WTC11 (cell line): ENCODE measurements at regions not wholly inside any gene's neighbourhood (a gene's known extent, or its start where the extent isn't known, plus 50 kb on each side); places are given as distances from the start of the nearest gene placed in this dataset.

ENCODE experiments used
- ATF2 ChIP-seq: sonication (generic); formaldehyde crosslinking; IDR thresholded peaks from 2 replicates; pipeline ENCODE4 v1.8.1; 2022; ENCODE audit warnings: low read depth, missing genetic modification reagents, borderline replicate concordance
- CTCF ChIP-seq: fragments of 200-600 bp; IDR thresholded peaks from 2 replicates; pipeline ENCODE4 v1.8.0; 2022; ENCODE audit warnings: antibody characterized with exemption
- ETV6 ChIP-seq: sonication (generic); formaldehyde crosslinking; IDR thresholded peaks from 2 replicates; pipeline ENCODE4 v1.8.1; 2022; ENCODE audit warnings: mild to moderate bottlenecking, missing genetic modification reagents
- FOXJ3 ChIP-seq: sonication (generic); formaldehyde crosslinking; IDR thresholded peaks from 2 replicates; pipeline ENCODE4 v1.9.0; 2021; ENCODE audit warnings: missing genetic modification reagents, mild to moderate bottlenecking, borderline replicate concordance
- JAZF1 ChIP-seq: fragments of 250-450 bp; sonication (Bioruptor Pico); IDR thresholded peaks from 2 replicates; pipeline ENCODE4 v1.9.0; 2021; ENCODE audit warnings: moderate library complexity, mild to moderate bottlenecking, inconsistent platforms
- KAT7 ChIP-seq: sonication (generic); formaldehyde crosslinking; IDR thresholded peaks from 2 replicates; pipeline ENCODE4 v1.8.1; 2023; ENCODE audit warnings: missing genetic modification reagents, mild to moderate bottlenecking, borderline replicate concordance
- MLX ChIP-seq: sonication (generic); formaldehyde crosslinking; IDR thresholded peaks from 2 replicates; pipeline ENCODE4 v1.8.1; 2023; ENCODE audit warnings: mild to moderate bottlenecking, missing genetic modification reagents, moderate library complexity
- NFATC4 ChIP-seq: fragments of 250-450 bp; sonication (Bioruptor Pico); IDR thresholded peaks from 2 replicates; pipeline ENCODE4 v1.9.0; 2021; ENCODE audit warnings: mild to moderate bottlenecking
- NR1H2 ChIP-seq: sonication (generic); formaldehyde crosslinking; IDR thresholded peaks from 2 replicates; pipeline ENCODE4 v1.9.0; 2021; ENCODE audit warnings: mild to moderate bottlenecking, moderate library complexity, missing genetic modification reagents
- NR3C1 ChIP-seq: sonication (generic); formaldehyde crosslinking; conservative IDR thresholded peaks from 2 replicates; pipeline ENCODE4 v1.8.1; 2023; ENCODE audit warnings: low read depth, mild to moderate bottlenecking, missing genetic modification reagents
- STAT6 ChIP-seq: sonication (generic); formaldehyde crosslinking; conservative IDR thresholded peaks from 2 replicates; pipeline ENCODE4 v1.8.1; 2023; ENCODE audit warnings: mild to moderate bottlenecking, low read depth, missing genetic modification reagents, moderate library complexity
- USF2 ChIP-seq: sonication (generic); formaldehyde crosslinking; IDR thresholded peaks from 2 replicates; pipeline ENCODE4 v1.8.1; 2023; ENCODE audit warnings: mild to moderate bottlenecking, missing genetic modification reagents, moderate library complexity
- ZNF121 ChIP-seq: sonication (generic); formaldehyde crosslinking; IDR thresholded peaks from 2 replicates; pipeline ENCODE4 v1.8.0; 2023; ENCODE audit warnings: missing genetic modification reagents

GRCh38 chr5:135229679-135230132 lies 169.3 kb downstream of the MACROH2A1 start:
- no peak for TF ChIP-seq USF2 (CRISPR knock-in tag)
- no peak for TF ChIP-seq JAZF1 (CRISPR knock-in tag)
- TF ChIP-seq FOXJ3 = no peak
- no peak for TF ChIP-seq ETV6 (CRISPR knock-in tag)
- no peak for TF ChIP-seq ATF2 (CRISPR knock-in tag)
- no peak for TF ChIP-seq MLX (CRISPR knock-in tag)
- TF ChIP-seq ZNF121 (CRISPR knock-in tag) = no peak
- TF ChIP-seq KAT7 (CRISPR knock-in tag) = no peak
- TF ChIP-seq NFATC4 (CRISPR knock-in tag) = no peak
- TF ChIP-seq NR3C1 = no peak
- no peak for TF ChIP-seq CTCF
- TF ChIP-seq STAT6 (CRISPR knock-in tag) = no peak
- no peak for TF ChIP-seq NR1H2
